OCI-LY1 (cell line): ENCODE measurements at regions not wholly inside any gene's neighbourhood (a gene's known extent, or its start where the extent isn't known, plus 50 kb on each side); places are given as distances from the start of the nearest gene placed in this dataset.

Source experiments
- EZH2 ChIP-seq: fragments of 200-600 bp; sonication (generic), shearing (Covaris generic); IDR thresholded peaks from 2 replicates; pipeline ENCODE4 v1.8.0; 2017; ENCODE audit warnings: borderline replicate concordance, mixed run types, mild to moderate bottlenecking, antibody characterized with exemption, low read length, moderate library complexity, mixed read lengths
- TF ChIP-seq, protein P1 (sequence below): fragments of 200-600 bp; sonication (generic), shearing (Covaris generic); IDR thresholded peaks from 2 replicates; pipeline ENCODE4 v1.5.1; 2017; ENCODE audit warnings: mild to moderate bottlenecking, antibody characterized with exemption, low read length, moderate library complexity, mixed read lengths

DNA sequence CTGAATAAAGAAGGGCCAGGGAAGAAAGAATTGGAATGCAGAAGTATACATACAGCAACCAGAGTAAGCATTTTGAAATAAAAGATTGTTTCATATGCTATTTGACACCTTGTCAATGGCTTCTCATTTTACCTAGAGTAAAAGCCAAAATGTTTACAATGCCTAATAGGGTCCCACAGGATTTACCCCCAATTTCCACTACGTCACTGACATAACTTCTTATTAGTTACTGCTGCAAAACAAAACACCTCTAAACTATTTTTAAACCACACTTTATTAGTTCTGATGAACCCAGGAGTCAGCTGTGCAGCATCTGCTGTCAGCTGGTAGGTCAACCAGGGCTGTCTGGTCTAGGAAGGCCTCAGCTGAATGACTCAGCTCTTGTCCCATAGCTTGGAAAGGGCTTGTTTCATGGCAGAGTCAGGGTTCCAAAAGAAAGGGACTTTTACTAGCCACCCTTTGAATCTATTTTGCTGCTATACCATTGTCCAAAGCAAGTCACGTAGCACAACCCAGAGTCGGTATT, 945.1 kb downstream of the EPHA3 start:
- TF ChIP-seq EZH2 = no peak
- TF ChIP-seq, protein P1, sequence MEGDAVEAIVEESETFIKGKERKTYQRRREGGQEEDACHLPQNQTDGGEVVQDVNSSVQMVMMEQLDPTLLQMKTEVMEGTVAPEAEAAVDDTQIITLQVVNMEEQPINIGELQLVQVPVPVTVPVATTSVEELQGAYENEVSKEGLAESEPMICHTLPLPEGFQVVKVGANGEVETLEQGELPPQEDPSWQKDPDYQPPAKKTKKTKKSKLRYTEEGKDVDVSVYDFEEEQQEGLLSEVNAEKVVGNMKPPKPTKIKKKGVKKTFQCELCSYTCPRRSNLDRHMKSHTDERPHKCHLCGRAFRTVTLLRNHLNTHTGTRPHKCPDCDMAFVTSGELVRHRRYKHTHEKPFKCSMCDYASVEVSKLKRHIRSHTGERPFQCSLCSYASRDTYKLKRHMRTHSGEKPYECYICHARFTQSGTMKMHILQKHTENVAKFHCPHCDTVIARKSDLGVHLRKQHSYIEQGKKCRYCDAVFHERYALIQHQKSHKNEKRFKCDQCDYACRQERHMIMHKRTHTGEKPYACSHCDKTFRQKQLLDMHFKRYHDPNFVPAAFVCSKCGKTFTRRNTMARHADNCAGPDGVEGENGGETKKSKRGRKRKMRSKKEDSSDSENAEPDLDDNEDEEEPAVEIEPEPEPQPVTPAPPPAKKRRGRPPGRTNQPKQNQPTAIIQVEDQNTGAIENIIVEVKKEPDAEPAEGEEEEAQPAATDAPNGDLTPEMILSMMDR = no peak
